CD4-positive, alpha-beta T cell treated with Interleukin-21 for 1 hour (primary cell): ENCODE measurements at regions not wholly inside any gene's neighbourhood (a gene's known extent, or its start where the extent isn't known, plus 50 kb on each side); places are given as distances from the start of the nearest gene placed in this dataset.
"Not testable (repeated sequence)": the region's sequence is repeated elsewhere in the genome, so short reads cannot be mapped to it uniquely, and the experiment has no call there.

Experiments
- DNase-seq: peaks from one replicate; pipeline ENCODE4 v3.0.0-alpha.2; 2020

GRCh38 chr11:22078063-22078462 lies 114.8 kb upstream of the ANO5 start:
- no peak for DNase-seq

GRCh38 chr11:22079133-22079872 lies 113.6 kb upstream of the ANO5 start:
- no peak for DNase-seq

GRCh38 chr11:22082178-22082577 lies 110.7 kb upstream of the ANO5 start:
- DNase-seq, result no peak

DNA sequence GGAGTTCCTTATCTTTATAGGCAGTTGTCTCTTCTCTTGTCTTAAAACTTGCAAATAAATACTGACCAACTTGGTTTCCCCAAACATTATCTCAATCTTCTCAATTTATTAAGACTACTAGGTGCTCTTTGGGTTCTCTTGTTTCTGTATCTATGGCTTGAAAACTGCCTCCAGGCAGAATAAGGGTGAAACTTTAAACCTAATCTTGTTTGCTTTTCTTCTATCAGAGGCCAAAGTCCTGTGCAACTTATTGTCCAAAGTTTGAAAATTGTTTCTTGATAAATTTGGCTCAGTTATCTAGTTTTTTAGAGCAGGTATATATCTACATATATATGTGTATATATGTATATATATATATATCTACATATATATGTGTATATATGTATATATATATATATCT lies 110.1 kb upstream of the ANO5 start:
- no peak for DNase-seq

DNA sequence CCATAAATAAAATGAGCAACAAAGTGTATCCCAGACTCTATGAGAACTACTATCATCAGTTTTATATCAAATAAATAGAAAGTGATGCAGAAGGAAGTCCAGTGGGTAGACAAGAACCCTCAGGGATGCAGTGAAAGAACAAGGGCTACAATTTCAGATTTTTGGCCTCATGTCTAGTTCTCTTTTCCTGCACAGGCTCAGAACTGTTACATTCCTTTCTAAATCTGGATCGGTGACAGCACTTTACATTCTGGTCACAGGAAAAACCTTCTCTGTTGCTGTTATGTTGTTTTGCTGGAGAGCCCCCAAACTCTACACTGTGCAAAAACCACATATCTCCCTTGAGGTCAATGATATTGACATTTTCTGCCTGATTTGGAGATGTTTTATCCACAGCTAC lies 108.8 kb upstream of the ANO5 start:
- no peak for DNase-seq

- no peak for DNase-seq
Measured at GRCh38 chr11:22084564-22084963, 108.3 kb upstream of the ANO5 start.

- DNase-seq, result no peak
Measured at GRCh38 chr11:22089609-22090008, 103.3 kb upstream of the ANO5 start.

DNA sequence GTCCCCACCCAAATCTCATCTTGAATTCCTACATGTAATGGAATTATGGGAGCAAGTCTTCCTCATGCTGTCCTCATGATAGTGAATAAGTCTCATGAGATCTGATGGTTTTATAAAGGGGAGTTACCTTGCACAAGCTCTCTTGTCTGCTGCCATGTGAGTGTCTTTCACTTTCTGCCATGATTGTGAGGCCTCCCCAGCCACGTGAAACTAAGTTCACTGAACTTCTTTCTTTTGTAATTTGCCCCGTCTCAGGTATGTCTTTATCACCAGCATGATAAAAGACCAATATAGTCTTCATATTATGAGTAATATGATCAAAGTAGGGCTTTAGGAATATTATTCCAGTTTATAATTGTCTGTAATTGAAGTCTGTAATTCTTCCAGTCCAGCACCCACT lies 86.3 kb upstream of the ANO5 start:
- DNase-seq, result no peak

GRCh38 chr11:22115470-22116029 lies 77.3 kb upstream of the ANO5 start:
- no peak for DNase-seq

DNA sequence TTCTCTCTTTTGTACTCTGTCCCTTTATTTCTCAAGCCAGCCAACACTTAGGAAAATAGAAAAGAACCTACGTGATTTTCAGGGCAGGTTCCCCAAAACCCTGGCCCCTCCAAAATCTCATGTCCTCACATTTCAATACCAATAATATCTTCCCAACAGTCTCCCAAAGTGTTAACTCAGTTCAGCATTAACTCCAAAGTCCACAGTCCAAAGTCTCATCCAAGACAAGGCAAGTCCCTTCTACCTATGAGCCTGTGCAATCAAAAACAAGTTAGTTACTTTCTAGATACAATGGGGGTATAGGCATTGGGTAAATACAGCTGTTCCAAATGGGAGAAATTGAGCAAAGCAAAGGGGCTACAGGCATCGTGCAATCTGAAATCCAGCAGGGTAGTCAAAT lies 64.9 kb upstream of the ANO5 start:
- not testable (repeated sequence) for DNase-seq

GRCh38 chr11:22130462-22131053 lies 62.3 kb upstream of the ANO5 start:
- DNase-seq, result no peak

GRCh38 chr11:22133776-22134175 lies 59.1 kb upstream of the ANO5 start:
- no peak for DNase-seq

DNA sequence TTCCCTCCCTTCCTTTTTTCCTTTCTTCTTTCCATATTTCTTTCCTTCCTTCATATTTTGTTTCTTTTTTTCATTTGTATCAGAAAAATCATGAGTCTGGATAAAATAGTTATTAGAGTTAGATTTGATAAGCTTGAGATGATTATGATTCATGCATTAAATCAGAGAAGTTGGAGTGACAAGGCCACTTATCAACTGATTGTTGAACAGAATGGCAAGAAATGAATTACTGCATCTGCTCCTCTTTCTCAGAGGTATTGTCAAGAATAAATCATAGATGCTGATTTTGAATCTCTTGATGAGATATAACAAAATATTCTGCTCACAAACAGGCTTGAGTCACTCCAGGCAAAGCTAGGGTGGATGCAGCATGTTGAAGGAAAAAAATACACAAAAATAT lies 54.6 kb upstream of the ANO5 start:
- DNase-seq, result no peak
